ENCODE measurements at regions not wholly inside any gene's neighbourhood (a gene's known extent, or its start where the extent isn't known, plus 50 kb on each side); places are given as distances from the start of the nearest gene placed in this dataset.
"Not testable (repeated sequence)": the region's sequence is repeated elsewhere in the genome, so short reads cannot be mapped to it uniquely, and the experiment has no call there.

DNA sequence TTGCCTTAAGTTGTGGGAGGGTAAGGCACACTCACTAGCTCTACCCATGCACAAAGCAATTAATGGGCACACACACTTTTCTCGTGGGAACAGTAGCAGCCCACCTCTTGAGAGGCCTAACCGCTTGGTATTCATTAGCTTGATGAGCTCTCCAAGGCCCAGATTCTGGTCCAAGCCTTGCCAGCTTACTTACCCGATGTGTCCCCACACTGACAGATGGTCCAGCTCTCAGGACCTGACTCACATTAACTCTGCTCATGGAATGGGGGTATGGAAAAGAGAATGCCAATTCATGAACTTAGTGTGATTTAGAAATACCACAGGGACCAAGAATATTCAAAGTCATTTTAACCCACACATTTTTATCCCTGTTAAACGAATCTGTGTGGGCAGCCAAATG is 106.8 kb upstream of the CACHD1 start:
- no peak for DNase-seq

DNA sequence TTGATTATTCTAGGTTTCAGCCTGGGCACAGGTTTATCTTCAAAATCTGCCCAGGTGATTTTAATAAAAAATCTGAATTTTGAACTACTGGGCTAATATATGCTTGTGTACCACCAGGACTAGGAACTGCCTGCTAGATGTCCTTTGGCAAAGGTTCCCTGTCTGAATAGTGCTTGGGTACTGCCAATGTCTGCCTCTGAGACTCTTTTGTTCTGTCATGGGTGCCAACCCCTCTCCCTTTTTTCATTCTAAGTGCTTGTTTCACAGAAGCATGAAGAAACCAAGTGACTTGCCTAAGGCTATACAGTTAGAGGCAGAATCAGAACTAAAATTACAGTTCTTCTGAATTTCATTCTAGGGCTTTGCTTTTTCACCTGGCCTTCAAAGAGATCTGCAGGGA is 106.3 kb upstream of the CACHD1 start:
- no peak for DNase-seq

DNA sequence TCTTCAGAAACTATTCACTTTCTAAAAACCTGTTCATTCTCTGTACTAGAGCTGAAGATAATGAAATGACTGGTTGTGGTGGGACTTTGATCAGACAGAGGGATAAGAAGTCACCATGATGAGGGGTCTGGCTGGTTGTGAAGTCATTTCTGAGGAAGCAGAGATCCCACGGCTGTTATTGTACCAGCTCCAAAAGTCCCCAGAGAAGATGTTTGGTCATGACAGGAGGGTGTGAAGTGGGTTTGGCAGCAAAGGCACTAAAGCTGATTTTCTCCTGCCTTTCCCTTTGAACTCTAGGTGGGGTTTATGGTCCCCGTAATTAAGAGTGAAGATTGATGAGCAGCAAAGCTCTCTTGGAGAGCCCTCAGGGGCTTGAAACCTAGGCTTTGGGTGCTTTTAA is 103.1 kb upstream of the CACHD1 start:
- no peak for DNase-seq

DNA sequence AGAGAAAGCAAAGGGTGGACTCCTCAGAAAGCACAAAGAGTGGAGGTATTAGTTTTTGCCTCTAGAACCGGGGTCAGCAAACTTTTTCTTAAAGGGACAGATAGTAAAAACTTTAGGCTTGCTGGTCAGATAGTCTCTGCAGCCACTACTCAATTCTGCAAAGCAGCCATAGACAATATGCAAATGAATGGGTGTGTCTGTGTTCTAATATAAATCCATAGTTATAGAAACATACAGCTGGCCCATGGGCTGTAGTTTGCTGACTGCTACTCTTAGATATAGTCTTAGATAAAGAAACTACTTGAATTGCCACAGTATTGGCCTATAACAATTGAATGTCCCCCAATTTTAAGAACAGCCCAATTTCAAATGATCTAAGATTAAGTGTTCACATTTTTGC is 101.6 kb upstream of the CACHD1 start:
- DNase-seq: no peak

DNA sequence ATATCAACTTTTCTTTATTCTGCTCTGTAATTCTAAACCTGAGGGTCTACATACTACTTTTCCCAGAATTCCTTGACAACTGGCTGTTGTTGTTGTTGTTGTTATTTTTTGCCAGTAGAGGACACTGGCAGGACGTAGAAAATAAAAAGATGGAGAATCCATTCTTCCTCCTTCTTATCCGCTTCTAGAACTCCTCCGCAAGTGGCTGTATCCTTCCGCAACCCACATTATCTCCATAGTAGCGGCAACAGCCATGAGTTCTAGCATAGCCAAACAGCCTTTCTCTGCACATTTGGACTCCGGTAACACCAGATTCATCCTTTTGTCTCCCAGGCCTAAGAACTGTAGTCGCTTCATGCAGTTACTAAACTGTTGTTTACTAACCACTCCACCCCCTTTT is 91.1 kb upstream of the CACHD1 start:
- no peak for DNase-seq

DNA sequence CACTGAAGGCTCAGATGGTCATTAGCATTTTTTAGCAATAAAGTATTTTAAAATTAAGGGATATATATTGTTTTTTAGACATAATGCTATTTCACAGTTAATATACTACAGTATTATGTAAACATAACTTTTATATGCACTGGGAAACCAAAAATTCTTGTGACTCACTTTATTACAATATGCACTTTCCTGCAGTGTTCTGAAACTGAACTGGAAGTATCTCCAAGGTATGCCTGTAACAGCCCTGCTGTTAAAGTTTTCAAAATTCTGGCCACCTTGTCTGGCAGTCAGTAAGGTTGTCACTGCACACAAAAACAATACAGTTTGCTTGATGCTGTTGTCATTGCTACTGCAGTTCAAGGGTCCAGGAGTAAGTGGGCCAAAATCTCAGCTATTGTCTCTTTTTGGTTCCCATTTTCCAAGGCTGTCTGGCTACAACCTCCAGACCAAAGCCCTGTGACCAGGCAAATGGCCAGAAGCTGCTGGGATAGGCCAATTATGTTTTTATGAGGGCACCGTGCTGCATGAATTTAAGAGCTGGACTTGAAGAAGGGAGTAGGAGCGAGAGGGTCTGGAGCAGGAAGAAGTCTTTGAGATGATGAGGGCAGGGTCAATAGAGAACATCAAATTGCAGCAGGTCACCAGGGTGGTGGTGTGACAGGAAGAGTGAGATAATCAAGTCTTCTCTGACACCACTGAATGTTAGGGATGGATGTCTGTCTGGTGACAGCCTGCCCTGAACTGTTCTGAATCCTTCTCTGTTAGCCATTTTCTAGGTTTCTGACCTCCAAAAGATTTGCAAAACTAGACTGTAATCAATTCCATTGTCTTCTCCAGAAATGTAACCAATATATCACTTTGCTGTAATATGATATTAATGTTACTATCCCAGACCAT is 82.3 kb upstream of the CACHD1 start:
- DNase-seq: no peak

DNA sequence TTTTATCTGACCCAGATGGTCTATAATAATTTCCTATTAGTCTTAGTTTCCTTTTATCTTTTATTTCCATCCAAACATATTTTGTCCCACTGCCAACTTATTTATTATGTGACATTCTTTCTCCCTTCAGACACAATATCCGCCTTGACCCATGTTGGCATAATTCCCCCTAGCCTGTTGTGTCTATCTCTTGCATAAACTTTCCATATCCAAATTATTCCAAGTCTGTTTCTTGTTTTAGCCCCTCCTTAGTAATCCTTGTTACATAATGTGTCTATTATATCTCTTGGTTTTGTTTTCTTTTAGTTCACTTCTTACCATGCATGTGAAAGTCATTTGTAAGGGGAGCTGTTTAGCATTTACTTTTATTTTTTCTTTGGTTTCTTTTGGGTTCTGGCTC is 81.6 kb upstream of the CACHD1 start:
- no peak for DNase-seq

DNA sequence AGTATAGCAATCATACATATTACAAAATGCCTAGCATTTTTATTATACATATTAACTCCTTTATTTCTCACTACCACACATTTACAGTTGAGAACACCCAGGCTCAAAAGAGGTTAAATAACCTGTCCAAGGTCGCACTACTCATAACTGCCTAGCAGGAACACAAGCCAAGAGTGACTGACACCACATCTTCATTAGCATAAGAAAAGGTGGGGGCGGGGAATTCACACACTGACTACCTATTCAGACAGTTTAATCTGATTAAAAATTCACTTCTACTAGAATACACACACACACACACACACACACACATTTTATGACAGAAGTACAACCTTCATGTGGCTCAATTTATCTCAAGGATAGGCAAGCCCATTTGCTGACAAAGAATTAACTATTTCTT is 77.8 kb upstream of the CACHD1 start:
- peak; percentile 32 for DNase-seq

DNA sequence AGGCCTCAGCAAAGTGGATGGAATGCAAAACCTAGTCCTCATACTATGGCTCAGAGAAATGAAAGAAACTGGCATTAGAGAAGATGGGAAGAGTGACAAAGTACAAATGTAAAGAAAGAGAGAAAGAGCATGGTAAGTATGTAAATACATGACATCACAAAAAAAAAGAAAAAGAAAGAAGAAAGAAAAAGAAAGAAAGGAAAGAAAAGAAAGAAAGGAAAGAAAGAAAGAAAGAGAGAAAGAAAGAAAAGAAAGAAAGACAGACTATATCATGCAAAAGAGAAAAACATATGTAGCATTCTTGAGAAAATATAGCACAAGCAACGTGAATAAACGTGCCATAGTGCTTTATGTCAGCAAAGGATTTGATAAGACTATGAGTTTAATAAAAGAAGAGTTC is 76.1 kb upstream of the CACHD1 start:
- DNase-seq: no peak

DNA sequence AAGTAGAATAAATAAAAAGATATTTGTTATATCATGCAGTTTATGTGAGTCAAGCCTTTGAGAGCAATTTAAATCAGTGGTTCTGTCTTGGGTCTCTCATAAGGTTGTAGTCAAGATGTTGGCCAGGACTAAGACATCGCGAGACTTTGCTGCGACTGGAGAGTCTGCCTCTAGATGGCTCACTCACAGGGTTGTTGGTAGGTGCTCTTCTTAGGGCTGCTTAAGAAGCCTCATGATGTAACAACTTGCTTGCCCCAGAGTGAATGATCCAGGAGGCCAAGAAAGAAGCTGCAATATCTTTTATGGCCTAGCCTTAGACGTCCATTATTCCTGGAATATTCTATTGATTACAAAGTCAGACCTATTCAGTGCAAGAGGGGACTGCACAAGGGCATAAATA is 73.1 kb upstream of the CACHD1 start:
- no peak for DNase-seq

DNA sequence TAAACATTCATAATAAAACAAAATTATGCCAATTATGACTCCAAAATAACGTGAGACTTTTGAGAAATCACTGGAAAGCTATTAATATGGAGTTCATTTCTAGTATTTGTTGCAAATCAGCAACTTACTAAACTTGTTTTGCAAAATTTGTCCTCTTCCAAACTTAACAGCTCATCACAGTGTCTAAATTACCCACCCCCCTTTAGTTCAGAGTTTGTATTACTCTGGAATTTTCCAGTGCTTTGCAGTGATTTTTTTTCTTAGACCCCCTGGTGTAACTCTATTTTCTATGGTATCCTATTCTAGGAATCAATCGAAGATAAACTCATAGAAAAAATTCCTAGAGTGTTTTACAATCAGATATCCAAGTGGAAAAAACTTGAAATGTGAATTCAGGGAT is 72.4 kb upstream of the CACHD1 start:
- no peak for DNase-seq

DNA sequence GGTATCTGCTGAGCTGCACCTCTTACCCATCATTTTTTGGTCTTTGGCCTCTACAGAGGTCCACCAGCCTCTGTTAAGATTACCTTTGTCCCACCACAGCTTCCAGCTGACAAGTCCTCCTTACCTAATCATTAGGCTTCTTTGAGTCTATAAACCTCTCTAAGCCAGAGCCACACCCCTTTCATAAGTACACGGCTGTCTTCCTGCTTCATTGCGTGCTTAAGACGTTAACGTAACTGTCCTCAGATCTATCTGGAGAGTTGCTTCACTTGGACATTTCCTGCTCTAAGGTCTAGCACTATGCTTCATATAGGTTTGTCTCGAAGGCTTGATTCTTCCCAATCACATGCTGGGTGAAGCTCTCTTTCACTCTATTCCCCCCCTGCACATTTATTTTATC is 71.0 kb upstream of the CACHD1 start:
- no peak for DNase-seq

DNA sequence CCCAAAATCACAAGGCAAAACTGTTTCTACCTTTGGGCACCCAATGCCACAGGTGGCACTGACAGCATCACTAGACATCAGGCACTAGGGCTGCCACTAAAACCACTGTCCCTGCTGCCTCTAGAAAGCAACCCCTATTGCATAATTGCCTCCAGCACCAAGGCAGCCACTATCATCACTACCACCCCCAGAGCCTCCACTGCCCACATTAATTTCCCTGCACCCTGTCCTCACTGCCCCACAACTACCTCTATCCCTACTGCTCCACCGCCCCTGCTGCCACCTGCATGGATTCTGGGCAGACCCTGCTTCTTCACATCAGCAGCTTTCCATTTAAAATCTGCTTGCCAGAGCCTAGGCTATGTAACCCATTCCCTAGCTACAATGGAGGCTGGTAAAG is 68.6 kb upstream of the CACHD1 start:
- DNase-seq: no peak

DNA sequence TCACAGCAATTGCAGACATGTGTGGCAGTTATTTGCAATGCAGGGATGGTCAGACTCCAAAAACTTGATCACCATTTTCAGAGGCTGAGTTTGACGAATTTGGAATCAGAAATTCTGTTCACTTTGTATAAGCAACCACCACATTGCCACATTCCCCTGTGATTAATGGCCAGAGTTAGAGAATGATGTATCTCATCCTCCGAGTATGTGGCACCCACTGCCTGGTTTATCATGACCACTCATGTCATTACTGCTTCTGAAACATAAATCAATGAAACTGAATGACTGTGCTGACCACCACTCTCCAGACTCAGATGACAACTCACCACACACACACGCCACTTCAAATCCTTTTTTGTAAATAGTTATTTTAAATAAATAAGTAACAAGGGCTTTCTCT is 66.6 kb upstream of the CACHD1 start:
- DNase-seq: no peak

DNA sequence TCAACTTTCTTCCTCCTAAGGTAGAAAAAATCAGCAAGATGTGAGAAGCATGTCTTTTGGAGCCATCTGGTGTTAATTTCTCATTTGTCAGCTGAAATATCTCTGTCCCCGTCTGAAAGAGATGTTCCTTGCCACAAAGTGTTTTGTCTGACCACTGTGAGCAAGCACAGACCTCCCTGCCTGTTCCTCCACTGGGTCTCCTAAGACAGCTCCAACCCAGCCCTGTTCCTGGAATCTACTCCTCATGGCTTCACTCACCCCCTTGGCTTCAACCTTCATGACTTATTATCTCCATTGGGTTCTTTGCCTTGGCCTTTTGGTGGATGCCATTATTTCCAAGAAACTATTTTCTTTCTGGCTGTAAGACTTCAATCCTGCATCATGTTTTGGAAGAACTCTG is 65.7 kb upstream of the CACHD1 start:
- no peak for DNase-seq

DNA sequence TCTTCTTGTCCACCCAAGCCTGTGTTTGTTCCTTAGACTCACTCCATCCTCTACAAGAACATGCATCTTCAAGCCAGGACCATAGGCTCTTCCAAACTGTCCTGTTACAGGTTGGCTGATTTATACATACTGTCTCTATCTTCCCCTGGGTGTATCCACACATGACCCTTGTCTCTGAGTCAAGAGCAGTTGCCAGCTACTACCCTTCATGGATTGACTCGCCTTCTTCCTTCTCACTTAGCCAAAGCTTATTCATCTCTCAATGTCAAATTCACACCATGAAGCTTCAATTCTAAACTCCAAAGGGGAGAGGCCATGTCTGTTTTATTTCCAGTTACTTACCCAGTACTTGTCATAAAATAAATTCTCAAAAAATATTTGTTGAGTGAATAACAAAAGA is 64.1 kb upstream of the CACHD1 start:
- no peak for DNase-seq

DNA sequence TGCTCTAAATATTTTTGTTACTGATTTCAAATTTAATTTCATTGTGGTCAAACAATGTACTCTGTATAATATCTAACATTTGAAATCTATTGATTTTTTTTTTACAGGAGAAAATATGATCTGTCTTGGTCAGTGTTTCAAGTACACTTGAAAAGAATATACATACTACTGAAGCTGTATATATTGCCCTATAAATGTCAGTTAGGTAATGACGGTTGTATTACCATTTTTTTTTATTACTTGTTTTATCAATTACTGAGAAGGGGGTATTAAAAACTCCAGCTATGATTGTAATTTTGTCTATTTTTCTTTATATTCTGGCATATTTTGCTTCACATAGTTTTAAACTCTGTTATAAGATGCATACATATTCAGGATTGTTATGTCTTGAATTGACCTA is 59.7 kb upstream of the CACHD1 start:
- DNase-seq: no peak

DNA sequence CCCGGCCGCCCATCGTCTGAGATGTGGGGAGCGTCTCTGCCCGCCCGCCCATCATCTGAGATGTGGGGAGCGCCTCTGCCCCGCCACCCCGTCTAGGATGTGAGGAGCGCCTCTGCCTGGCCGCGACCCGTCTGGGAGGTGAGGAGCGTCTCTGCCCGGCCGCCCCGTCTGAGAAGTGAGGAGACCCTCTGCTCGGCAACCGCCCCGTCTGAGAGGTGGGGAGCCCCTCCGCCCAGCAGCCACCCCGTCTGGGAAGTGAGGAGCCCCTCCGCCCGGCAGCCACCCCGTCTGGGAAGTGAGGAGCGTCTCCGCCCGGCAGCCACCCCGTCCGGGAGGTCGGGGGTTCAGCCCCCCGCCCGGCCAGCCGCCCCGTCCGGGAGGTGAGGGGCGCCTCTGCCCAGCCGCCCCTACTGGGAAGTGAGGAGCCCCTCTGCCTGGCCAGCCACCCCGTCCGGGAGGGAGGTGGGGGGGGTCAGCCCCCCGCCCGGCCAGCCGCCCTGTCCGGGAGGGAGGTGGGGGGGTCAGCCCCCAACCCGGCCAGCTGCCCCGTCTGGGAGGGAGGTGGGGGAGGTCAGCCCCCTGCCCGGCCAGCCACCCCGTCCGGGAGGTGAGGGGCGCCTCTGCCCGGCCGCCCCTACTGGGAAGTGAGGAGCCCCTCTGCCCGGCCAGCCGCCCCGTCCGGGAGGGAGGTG is 54.9 kb upstream of the CACHD1 start:
- not testable (repeated sequence) for DNase-seq

DNA sequence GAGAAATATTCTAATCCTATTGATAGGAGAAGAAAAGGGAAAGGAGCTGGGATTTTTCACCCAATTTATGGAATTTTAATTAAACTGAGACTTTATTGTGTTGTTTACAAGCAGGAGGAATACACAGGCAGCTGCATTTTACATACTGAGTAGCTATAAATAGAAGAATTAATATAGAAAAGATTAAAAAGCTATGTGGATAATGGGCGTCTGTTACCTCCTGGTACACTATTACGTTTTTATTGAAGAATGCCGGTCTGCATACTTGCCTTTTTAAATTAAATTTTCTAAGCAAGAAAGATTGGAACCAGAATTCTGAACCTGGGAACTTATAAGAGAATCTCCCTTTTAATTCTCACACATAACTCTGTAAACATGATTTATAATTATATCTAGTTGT is 52.1 kb upstream of the CACHD1 start:
- no peak for DNase-seq
